Uterus (tissue), 2 donors: ENCODE measurements at regions not wholly inside any gene's neighbourhood (a gene's known extent, or its start where the extent isn't known, plus 50 kb on each side); places are given as distances from the start of the nearest gene placed in this dataset.

Source experiments
- CTCF ChIP-seq, 4 experiments: fragments of 200-600 bp in 2 of 4; fragments of 450-650 bp in 2 of 4; sonication (generic) in 2 of 4; IDR thresholded peaks; one replicate each; pipeline ENCODE4 v1.5.1; 2016 to 2019; ENCODE audit warnings: antibody characterized with exemption in 4 of 4, mild to moderate bottlenecking in 2 of 4, moderate library complexity in 1 of 4
- POLR2A ChIP-seq, 2 donors: fragments of 450-650 bp; IDR thresholded peaks; one replicate each; pipeline ENCODE4 v1.6.1; 2016; ENCODE audit warnings: antibody characterized with exemption in 2 of 2, mild to moderate bottlenecking in 1 of 2, moderate library complexity in 1 of 2

- TF ChIP-seq CTCF (IDR thresholded peaks at IDR 0.05) (no peak), POLR2A (IDR thresholded peaks at IDR 0.05) (no peak)
Measured at GRCh38 chr14:101000711-101001250, 97.3 kb upstream of the RTL1 start.
